Panc1 (cell line): ENCODE measurements at regions not wholly inside any gene's neighbourhood (a gene's known extent, or its start where the extent isn't known, plus 50 kb on each side); places are given as distances from the start of the nearest gene placed in this dataset.

Experiments
- POLR2AphosphoS5 ChIP-seq: IDR thresholded peaks from 2 replicates; pipeline ENCODE4 v1.6.1; 2012; ENCODE audit warnings: mild to moderate bottlenecking, low read depth, low read length, moderate library complexity
- TCF7L2 ChIP-seq: IDR thresholded peaks from 2 replicates; pipeline ENCODE4 v1.6.1; 2011; ENCODE audit warnings: mild to moderate bottlenecking, low read depth, low read length, inconsistent platforms
- TF ChIP-seq, protein P1 (sequence below): fragments of 450-650 bp; IDR thresholded peaks from 2 replicates; pipeline ENCODE4 v1.5.1; 2017; ENCODE audit warnings: mild to moderate bottlenecking
- TF ChIP-seq, protein P2 (sequence below), 2 experiments: IDR thresholded peaks; 2 replicates each; pipeline ENCODE4 v1.6.1; 2011 to 2012; ENCODE audit warnings: low read depth in 2 of 2, control low read depth in 1 of 2, low read length in 1 of 2, mild to moderate bottlenecking in 1 of 2, moderate library complexity in 1 of 2; ENCODE audit not compliant: insufficient read depth in 1 of 2

DNA sequence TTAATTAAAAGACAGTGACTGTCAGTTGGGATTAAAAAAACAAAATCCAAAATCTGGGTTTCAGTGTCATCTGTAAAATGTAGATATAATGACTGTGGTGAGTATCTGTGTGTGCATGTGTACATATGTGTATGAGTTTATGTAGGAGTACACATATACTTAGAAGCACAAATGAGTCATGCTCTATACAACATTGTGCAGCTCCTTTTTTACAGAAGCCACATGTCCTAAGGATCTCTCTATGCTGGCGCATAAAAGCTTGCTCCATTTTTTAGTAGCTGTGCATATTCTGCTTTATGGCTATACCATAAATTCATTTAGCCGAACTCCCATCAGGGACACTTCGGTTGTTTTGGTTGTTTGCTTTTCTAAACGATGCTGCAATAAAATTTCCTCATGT lies 125.2 kb upstream of the EEF2KMT start:
- TF ChIP-seq, protein P1, sequence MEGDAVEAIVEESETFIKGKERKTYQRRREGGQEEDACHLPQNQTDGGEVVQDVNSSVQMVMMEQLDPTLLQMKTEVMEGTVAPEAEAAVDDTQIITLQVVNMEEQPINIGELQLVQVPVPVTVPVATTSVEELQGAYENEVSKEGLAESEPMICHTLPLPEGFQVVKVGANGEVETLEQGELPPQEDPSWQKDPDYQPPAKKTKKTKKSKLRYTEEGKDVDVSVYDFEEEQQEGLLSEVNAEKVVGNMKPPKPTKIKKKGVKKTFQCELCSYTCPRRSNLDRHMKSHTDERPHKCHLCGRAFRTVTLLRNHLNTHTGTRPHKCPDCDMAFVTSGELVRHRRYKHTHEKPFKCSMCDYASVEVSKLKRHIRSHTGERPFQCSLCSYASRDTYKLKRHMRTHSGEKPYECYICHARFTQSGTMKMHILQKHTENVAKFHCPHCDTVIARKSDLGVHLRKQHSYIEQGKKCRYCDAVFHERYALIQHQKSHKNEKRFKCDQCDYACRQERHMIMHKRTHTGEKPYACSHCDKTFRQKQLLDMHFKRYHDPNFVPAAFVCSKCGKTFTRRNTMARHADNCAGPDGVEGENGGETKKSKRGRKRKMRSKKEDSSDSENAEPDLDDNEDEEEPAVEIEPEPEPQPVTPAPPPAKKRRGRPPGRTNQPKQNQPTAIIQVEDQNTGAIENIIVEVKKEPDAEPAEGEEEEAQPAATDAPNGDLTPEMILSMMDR, result no peak
- TF ChIP-seq TCF7L2 (no peak), POLR2AphosphoS5 (no peak)
- TF ChIP-seq, protein P2, sequence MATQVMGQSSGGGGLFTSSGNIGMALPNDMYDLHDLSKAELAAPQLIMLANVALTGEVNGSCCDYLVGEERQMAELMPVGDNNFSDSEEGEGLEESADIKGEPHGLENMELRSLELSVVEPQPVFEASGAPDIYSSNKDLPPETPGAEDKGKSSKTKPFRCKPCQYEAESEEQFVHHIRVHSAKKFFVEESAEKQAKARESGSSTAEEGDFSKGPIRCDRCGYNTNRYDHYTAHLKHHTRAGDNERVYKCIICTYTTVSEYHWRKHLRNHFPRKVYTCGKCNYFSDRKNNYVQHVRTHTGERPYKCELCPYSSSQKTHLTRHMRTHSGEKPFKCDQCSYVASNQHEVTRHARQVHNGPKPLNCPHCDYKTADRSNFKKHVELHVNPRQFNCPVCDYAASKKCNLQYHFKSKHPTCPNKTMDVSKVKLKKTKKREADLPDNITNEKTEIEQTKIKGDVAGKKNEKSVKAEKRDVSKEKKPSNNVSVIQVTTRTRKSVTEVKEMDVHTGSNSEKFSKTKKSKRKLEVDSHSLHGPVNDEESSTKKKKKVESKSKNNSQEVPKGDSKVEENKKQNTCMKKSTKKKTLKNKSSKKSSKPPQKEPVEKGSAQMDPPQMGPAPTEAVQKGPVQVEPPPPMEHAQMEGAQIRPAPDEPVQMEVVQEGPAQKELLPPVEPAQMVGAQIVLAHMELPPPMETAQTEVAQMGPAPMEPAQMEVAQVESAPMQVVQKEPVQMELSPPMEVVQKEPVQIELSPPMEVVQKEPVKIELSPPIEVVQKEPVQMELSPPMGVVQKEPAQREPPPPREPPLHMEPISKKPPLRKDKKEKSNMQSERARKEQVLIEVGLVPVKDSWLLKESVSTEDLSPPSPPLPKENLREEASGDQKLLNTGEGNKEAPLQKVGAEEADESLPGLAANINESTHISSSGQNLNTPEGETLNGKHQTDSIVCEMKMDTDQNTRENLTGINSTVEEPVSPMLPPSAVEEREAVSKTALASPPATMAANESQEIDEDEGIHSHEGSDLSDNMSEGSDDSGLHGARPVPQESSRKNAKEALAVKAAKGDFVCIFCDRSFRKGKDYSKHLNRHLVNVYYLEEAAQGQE (IDR thresholded peaks at IDR 0.05; ENCODE audit: insufficient read depth in 1 of 2, low read depth in 2 of 2, low read length in 1 of 2), result no peak
